Brain microvascular endothelial cell (primary cell): ENCODE measurements at regions not wholly inside any gene's neighbourhood (a gene's known extent, or its start where the extent isn't known, plus 50 kb on each side); places are given as distances from the start of the nearest gene placed in this dataset.

Experiments
- DNase-seq: peaks from one replicate; pipeline ENCODE4 v3.0.0-alpha.2; 2020
- H3K27ac ChIP-seq: fragments of 250-450 bp; sonication (Bioruptor Pico); 2 replicates; pipeline ENCODE4 v1.5.1; 2020; ENCODE audit warnings: mild to moderate bottlenecking, moderate library complexity
- H3K27me3 ChIP-seq: fragments of 250-450 bp; sonication (Bioruptor Pico); replicated peaks from 2 replicates; pipeline ENCODE4 v1.5.1; 2020; ENCODE audit warnings: mild to moderate bottlenecking
- H3K36me3 ChIP-seq: fragments of 250-450 bp; sonication (Bioruptor Pico); replicated peaks from 2 replicates; pipeline ENCODE4 v1.5.1; 2020; ENCODE audit warnings: mild to moderate bottlenecking
- H3K4me3 ChIP-seq: 2 replicates; pipeline ENCODE4 v1.5.1; 2011; ENCODE audit warnings: low read depth, mild to moderate bottlenecking, control low read depth, low read length, moderate library complexity
- CTCF ChIP-seq: IDR thresholded peaks from 2 replicates; pipeline ENCODE4 v1.5.1; 2011; ENCODE audit warnings: low read depth, mild to moderate bottlenecking, moderate library complexity, low read length, control low read depth, inconsistent platforms; ENCODE audit errors: missing control alignments
- in situ Hi-C: cut with HindIII; loops from 2 replicates; pipeline ENCODE4 v1.10.0; 2017; ENCODE audit warnings: low sequenced_read_pairs, low pct_ligation_motif_present

GRCh38 chr6:28643017-28643740, 117.5 kb downstream of the GPX5 start:
- Histone ChIP-seq H3K36me3 (no peaks in the 10 kb centered on the region), H3K27ac (no peak overlapping the region), H3K27me3 (peaks cover 2% of the 10 kb centered on the region), H3K4me3 (peak overlapping the region; percentile 27)
- TF ChIP-seq CTCF: no peak
- peak; percentile 81 for DNase-seq
- in situ Hi-C loops: no loop called here

- no peak for DNase-seq
- H3K4me3 ChIP-seq: no peak overlapping the region
- in situ Hi-C loops: no loop called here
- H3K27ac ChIP-seq: no peak overlapping the region
- TF ChIP-seq CTCF: no peak
- H3K27me3 ChIP-seq: no peaks in the 10 kb centered on the region
- H3K36me3 ChIP-seq: no peaks in the 10 kb centered on the region
These were observed 121.0 kb downstream of the GPX5 start for GRCh38 chr6:28646650-28647049.

GRCh38 chr6:28648035-28648877, 122.6 kb downstream of the GPX5 start:
- peak overlapping the region; percentile 31 for H3K27ac ChIP-seq
- H3K4me3 ChIP-seq: peak overlapping the region; percentile 74
- no peaks in the 10 kb centered on the region for H3K36me3 ChIP-seq
- peak; percentile 78 for DNase-seq
- in situ Hi-C loops: no loop called here
- no peak for TF ChIP-seq CTCF
- H3K27me3 ChIP-seq: no peaks in the 10 kb centered on the region

- Histone ChIP-seq H3K36me3 (no peaks in the 10 kb centered on the region), H3K4me3 (peak overlapping the region; percentile 74), H3K27me3 (no peaks in the 10 kb centered on the region), H3K27ac (peak overlapping the region; percentile 31)
- in situ Hi-C loops: no loop called here
- no peak for TF ChIP-seq CTCF
- peak; percentile 7 for DNase-seq
These were observed 123.2 kb downstream of the GPX5 start for GRCh38 chr6:28648878-28649375.

- no peak for TF ChIP-seq CTCF
- no peak overlapping the region for H3K27ac ChIP-seq
- no peaks in the 10 kb centered on the region for H3K27me3 ChIP-seq
- no peaks in the 10 kb centered on the region for H3K36me3 ChIP-seq
- peak; percentile 20 for DNase-seq
- in situ Hi-C loops: no loop called here
- no peak overlapping the region for H3K4me3 ChIP-seq
These were observed 125.5 kb downstream of the GPX5 start for GRCh38 chr6:28651161-28651560.
